Loucy (cell line): ENCODE measurements at regions not wholly inside any gene's neighbourhood (a gene's known extent, or its start where the extent isn't known, plus 50 kb on each side); places are given as distances from the start of the nearest gene placed in this dataset.

Experiments used
- H2AFZ ChIP-seq: fragments of 200-600 bp; sonication (generic); 2 replicates; pipeline ENCODE4 v1.6.0; 2016; ENCODE audit warnings: antibody characterized with exemption, mild to moderate bottlenecking, low read length, moderate library complexity
- H3F3A ChIP-seq: fragments of 200-600 bp; 2 replicates; pipeline ENCODE4 v1.6.0; 2016; ENCODE audit warnings: antibody characterized with exemption, low read depth, mild to moderate bottlenecking
- H3K27me3 ChIP-seq: fragments of 200-600 bp; sonication (generic); 2 replicates; pipeline ENCODE4 v1.6.1; 2014; ENCODE audit warnings: low read length, mild to moderate bottlenecking; ENCODE audit not compliant: insufficient read depth, poor library complexity, severe bottlenecking
- H3K36me3 ChIP-seq: fragments of 200-600 bp; sonication (generic); 2 replicates; pipeline ENCODE4 v1.6.1; 2016; ENCODE audit warnings: low read length; ENCODE audit not compliant: insufficient read depth
- H3K4me1 ChIP-seq: fragments of 200-600 bp; sonication (generic); 2 replicates; pipeline ENCODE4 v1.5.1; 2014; ENCODE audit warnings: low read length, mild to moderate bottlenecking; ENCODE audit not compliant: insufficient read depth, poor library complexity, severe bottlenecking
- H3K4me2 ChIP-seq: fragments of 200-600 bp; sonication (generic); 2 replicates; pipeline ENCODE4 v1.6.0; 2014; ENCODE audit warnings: antibody characterized with exemption, low read length, low read depth, mild to moderate bottlenecking; ENCODE audit not compliant: poor library complexity, severe bottlenecking
- H3K4me3 ChIP-seq: fragments of 200-600 bp; sonication (generic); 2 replicates; pipeline ENCODE4 v1.5.1; 2014; ENCODE audit warnings: low read length, mild to moderate bottlenecking, mixed read lengths; ENCODE audit not compliant: poor library complexity, severe bottlenecking
- H3K79me2 ChIP-seq: fragments of 200-600 bp; sonication (generic); 2 replicates; pipeline ENCODE4 v1.6.1; 2014; ENCODE audit warnings: low read length; ENCODE audit not compliant: insufficient read depth
- H3K9ac ChIP-seq: fragments of 200-600 bp; sonication (generic); 2 replicates; pipeline ENCODE4 v1.6.0; 2014; ENCODE audit warnings: mild to moderate bottlenecking, low read depth, low read length, moderate library complexity; ENCODE audit not compliant: poor library complexity, severe bottlenecking
- H3K9me2 ChIP-seq: fragments of 200-600 bp; sonication (generic); replicated peaks from 2 replicates; pipeline ENCODE4 v1.6.1; 2016; ENCODE audit warnings: low read depth, low read length, mixed read lengths
- H3K9me3 ChIP-seq: fragments of 200-600 bp; sonication (generic); 2 replicates; pipeline ENCODE4 v1.6.1; 2014; ENCODE audit warnings: mild to moderate bottlenecking, antibody characterized with exemption, low read length, low read depth; ENCODE audit not compliant: insufficient read depth
- H4K20me1 ChIP-seq: fragments of 200-600 bp; sonication (generic); 2 replicates; pipeline ENCODE4 v1.6.0; 2014; ENCODE audit warnings: antibody characterized with exemption, low read length, mild to moderate bottlenecking; ENCODE audit not compliant: insufficient read depth, poor library complexity, severe bottlenecking
- EZH2phosphoT487 ChIP-seq: fragments of 200-600 bp; IDR thresholded peaks from 2 replicates; pipeline ENCODE4 v1.6.1; 2018; ENCODE audit warnings: antibody characterized with exemption, mild to moderate bottlenecking, moderate library complexity, borderline replicate concordance
- TF ChIP-seq, protein P1 (sequence below): fragments of 200-600 bp; sonication (generic); conservative IDR thresholded peaks from 2 replicates; pipeline ENCODE4 v1.5.1; 2014; ENCODE audit warnings: mild to moderate bottlenecking, antibody characterized with exemption, low read length

DNA sequence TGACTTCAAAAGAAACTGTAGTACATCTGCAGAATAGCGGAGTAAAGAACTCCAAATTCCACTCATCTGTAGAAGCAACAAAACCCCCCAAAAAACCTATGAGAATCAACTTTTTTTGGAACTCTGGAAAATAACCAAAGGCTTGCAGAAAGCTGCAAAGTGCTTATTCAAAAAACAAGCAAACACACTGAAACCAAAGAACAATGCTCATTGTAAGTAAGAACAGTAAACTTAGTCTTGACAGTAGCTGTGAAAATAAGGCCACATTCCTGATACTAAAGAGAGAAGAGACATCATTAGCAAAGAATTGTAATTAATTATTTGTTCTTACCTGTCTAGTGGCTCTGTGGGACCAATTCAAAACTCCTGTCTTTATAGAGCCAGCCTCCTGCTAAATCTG lies 534.3 kb upstream of the C16orf82 start:
- Histone ChIP-seq H2AFZ (no peak overlapping the region), H3F3A (no peaks in the 10 kb centered on the region), H3K79me2 (no peaks in the 10 kb centered on the region), H4K20me1 (no peaks in the 10 kb centered on the region), H3K4me2 (no peak overlapping the region), H3K27me3 (no peaks in the 10 kb centered on the region), H3K9ac (no peak overlapping the region), H3K4me1 (no peaks in the 10 kb centered on the region), H3K9me3 (no peaks in the 10 kb centered on the region), H3K36me3 (no peaks in the 10 kb centered on the region), H3K9me2 (no peaks in the 10 kb centered on the region), H3K4me3 (no peak overlapping the region)
- TF ChIP-seq EZH2phosphoT487, result no peak
- TF ChIP-seq, protein P1, sequence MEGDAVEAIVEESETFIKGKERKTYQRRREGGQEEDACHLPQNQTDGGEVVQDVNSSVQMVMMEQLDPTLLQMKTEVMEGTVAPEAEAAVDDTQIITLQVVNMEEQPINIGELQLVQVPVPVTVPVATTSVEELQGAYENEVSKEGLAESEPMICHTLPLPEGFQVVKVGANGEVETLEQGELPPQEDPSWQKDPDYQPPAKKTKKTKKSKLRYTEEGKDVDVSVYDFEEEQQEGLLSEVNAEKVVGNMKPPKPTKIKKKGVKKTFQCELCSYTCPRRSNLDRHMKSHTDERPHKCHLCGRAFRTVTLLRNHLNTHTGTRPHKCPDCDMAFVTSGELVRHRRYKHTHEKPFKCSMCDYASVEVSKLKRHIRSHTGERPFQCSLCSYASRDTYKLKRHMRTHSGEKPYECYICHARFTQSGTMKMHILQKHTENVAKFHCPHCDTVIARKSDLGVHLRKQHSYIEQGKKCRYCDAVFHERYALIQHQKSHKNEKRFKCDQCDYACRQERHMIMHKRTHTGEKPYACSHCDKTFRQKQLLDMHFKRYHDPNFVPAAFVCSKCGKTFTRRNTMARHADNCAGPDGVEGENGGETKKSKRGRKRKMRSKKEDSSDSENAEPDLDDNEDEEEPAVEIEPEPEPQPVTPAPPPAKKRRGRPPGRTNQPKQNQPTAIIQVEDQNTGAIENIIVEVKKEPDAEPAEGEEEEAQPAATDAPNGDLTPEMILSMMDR, result no peak

DNA sequence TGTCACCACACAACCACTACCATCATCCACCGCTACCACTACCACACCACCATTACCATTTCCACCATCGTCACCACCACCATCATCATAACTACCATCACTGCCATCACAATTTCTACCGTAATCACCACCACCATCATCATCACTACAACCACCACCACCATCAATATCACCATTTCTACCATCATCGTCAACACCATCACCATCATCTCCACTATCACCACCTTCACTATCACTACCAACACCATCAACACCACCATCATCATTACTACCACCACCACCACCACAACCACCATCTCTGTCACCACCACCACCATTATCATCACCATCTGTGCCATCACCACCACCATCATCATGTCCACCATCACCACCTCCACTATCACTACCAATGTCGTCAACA lies 524.5 kb upstream of the C16orf82 start:
- no peaks in the 10 kb centered on the region for H3K79me2 ChIP-seq
- H3K9ac ChIP-seq, result no peak overlapping the region
- peaks cover 6% of the 10 kb centered on the region; the same call in 1 of the 2 replicates for H3K9me3 ChIP-seq
- H3K4me3 ChIP-seq, result no peak overlapping the region
- no peaks in the 10 kb centered on the region for H3K27me3 ChIP-seq
- no peaks in the 10 kb centered on the region for H4K20me1 ChIP-seq
- H3K4me2 ChIP-seq, result no peak overlapping the region
- no peaks in the 10 kb centered on the region for H3K9me2 ChIP-seq
- TF ChIP-seq EZH2phosphoT487, result no peak
- TF ChIP-seq, protein P1, result no peak
- no peaks in the 10 kb centered on the region for H3K36me3 ChIP-seq
- H3K4me1 ChIP-seq, result no peaks in the 10 kb centered on the region
- no peak overlapping the region for H2AFZ ChIP-seq
- H3F3A ChIP-seq, result no peaks in the 10 kb centered on the region

DNA sequence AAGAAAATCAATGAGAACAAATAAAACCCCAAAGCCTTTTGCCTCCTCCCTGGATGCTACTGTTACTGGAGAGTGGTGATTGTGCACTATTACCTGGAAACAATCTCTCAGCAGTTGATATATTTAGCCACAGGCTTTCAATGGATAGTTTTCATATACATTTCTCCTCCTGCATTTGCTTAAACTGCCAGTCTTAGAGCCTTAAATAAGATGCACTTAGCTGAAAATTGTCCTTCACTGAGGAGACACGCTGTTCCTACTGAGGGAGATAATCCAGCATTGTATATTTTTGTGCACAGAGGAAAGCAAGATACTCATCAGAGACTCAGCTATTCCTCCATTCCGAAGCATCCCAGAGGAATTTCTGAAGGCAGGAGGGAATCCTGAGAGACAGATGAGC lies 520.2 kb upstream of the C16orf82 start:
- Histone ChIP-seq H3K79me2 (no peaks in the 10 kb centered on the region), H3K36me3 (no peaks in the 10 kb centered on the region), H3K9ac (no peak overlapping the region), H3K9me2 (no peaks in the 10 kb centered on the region), H2AFZ (no peak overlapping the region), H3K4me1 (no peaks in the 10 kb centered on the region), H4K20me1 (no peaks in the 10 kb centered on the region), H3K9me3 (peaks cover 6% of the 10 kb centered on the region; the same call in 1 of the 2 replicates), H3F3A (no peaks in the 10 kb centered on the region), H3K4me2 (no peak overlapping the region), H3K27me3 (no peaks in the 10 kb centered on the region), H3K4me3 (no peak overlapping the region)
- TF ChIP-seq, protein P1, result no peak
- TF ChIP-seq EZH2phosphoT487, result no peak
